Upper lobe of left lung (tissue), 6 donors: ENCODE measurements at regions not wholly inside any gene's neighbourhood (a gene's known extent, or its start where the extent isn't known, plus 50 kb on each side); places are given as distances from the start of the nearest gene placed in this dataset.

Experiments used
- ATAC-seq, 2 donors: fragments of 200-7000 bp; cut with Tn5 transposase; one replicate each; pipeline ENCODE4 v1.9.1; 2022; ENCODE audit warnings: mild to moderate bottlenecking in 2 of 2, moderate library complexity in 2 of 2; ENCODE audit not compliant: low FRiP score in 2 of 2
- DNase-seq, 2 donors: peaks; one replicate each; pipeline ENCODE4 v3.0.0-alpha.2; 2019 to 2020
- H3K27ac ChIP-seq, 4 donors: fragments of 200-600 bp; sonication (generic); one replicate each; pipeline ENCODE4 v1.5.1; 2016 to 2019
- H3K27me3 ChIP-seq, 4 donors: fragments of 200-600 bp; sonication (generic); one replicate each; pipeline ENCODE4 v1.5.1; 2017 to 2019
- H3K36me3 ChIP-seq, 4 donors: fragments of 200-600 bp; sonication (generic); one replicate each; pipeline ENCODE4 v1.5.1; 2016 to 2019
- H3K4me1 ChIP-seq, 4 donors: fragments of 200-600 bp; sonication (generic); one replicate each; pipeline ENCODE4 v1.5.1; 2018 to 2019
- H3K4me3 ChIP-seq, 4 donors: fragments of 200-600 bp; sonication (generic); one replicate each; pipeline ENCODE4 v1.5.1; 2017 to 2019; ENCODE audit warnings: mild to moderate bottlenecking in 2 of 4, moderate library complexity in 1 of 4
- H3K9me3 ChIP-seq, 4 donors: fragments of 200-600 bp; sonication (generic); one replicate each; pipeline ENCODE4 v1.5.1; 2018 to 2019
- CTCF ChIP-seq, 6 experiments: fragments of 450-650 bp in 4 of 6; fragments of 200-600 bp in 2 of 6; sonication (generic) in 2 of 6; IDR thresholded peaks; one replicate each; pipeline ENCODE4 v1.5.1; 2016 to 2019; ENCODE audit warnings: antibody characterized with exemption in 6 of 6
- EP300 ChIP-seq, 4 donors: sonication (generic); formaldehyde crosslinking; IDR thresholded peaks; one replicate each; pipeline ENCODE4 v1.5.1; 2017; ENCODE audit warnings: antibody characterized with exemption in 4 of 4, control low read depth in 2 of 4
- POLR2A ChIP-seq, 4 donors: fragments of 450-650 bp; IDR thresholded peaks; one replicate each; pipeline ENCODE4 v1.5.1; 2016 to 2017; ENCODE audit warnings: antibody characterized with exemption in 4 of 4, mild to moderate bottlenecking in 2 of 4
- POLR2AphosphoS5 ChIP-seq, 2 donors: sonication (generic); formaldehyde crosslinking; IDR thresholded peaks; one replicate each; pipeline ENCODE4 v1.5.1; 2017; ENCODE audit warnings: antibody characterized with exemption in 2 of 2
- WGBS, 2 donors: methylation state at CpG; one replicate each; pipeline ENCODE4 v1.1.5; 2017 to 2018; 5-methylcytosine and 5-hydroxymethylcytosine counted together
- donor health status: DM: no; HTN: no; CAD: no; lungs with moderate emphysema.
- donor health status: DM: no; HTN: yes; CAD: no; lungs with severe emphysema.

GRCh38 chr2:16362611-16363010, 303.0 kb downstream of the CYRIA start:
- H3K27me3 ChIP-seq, result no peaks in the 10 kb centered on the region
- H3K4me1 ChIP-seq, result no peaks in the 10 kb centered on the region
- no peak overlapping the region for H3K4me3 ChIP-seq
- WGBS, 2 donors, result 87 to 90% methylated on average over 4 of the region's 4 CpGs
- no peak overlapping the region for H3K27ac ChIP-seq
- peaks cover 0 to 3% (median 1%) of the 10 kb centered on the region in 4 donors for H3K9me3 ChIP-seq
- no peak for DNase-seq
- ATAC-seq, result no peak
- TF ChIP-seq POLR2A (IDR thresholded peaks at IDR 0.05) (no peak), CTCF (IDR thresholded peaks at IDR 0.05) (no peak), POLR2AphosphoS5 (IDR thresholded peaks at IDR 0.05) (no peak), EP300 (IDR thresholded peaks at IDR 0.05) (no peak)
- no peaks in the 10 kb centered on the region for H3K36me3 ChIP-seq

- ATAC-seq (no peak), DNase-seq (no peak)
- no peaks in the 10 kb centered on the region for H3K36me3 ChIP-seq
- H3K9me3 ChIP-seq, result peaks cover 0 to 14% (median 5%) of the 10 kb centered on the region in 4 donors
- H3K27me3 ChIP-seq, result no peaks in the 10 kb centered on the region
- no peak overlapping the region for H3K4me3 ChIP-seq
- WGBS, 2 donors, result 81 to 84% methylated on average over 9 of the region's 9 CpGs
- TF ChIP-seq POLR2A (IDR thresholded peaks at IDR 0.05) (no peak), CTCF (IDR thresholded peaks at IDR 0.05) (no peak), EP300 (IDR thresholded peaks at IDR 0.05) (no peak)
- no peaks in the 10 kb centered on the region for H3K4me1 ChIP-seq
- H3K27ac ChIP-seq, result no peak overlapping the region
Observed at GRCh38 chr2:16361261-16361995, 304.2 kb downstream of the CYRIA start.

- no peaks in the 10 kb centered on the region for H3K36me3 ChIP-seq
- H3K9me3 ChIP-seq, result peaks cover 0 to 15% (median 5%) of the 10 kb centered on the region in 4 donors
- 79 to 91% methylated on average over 1 of the region's 1 CpG for WGBS, 2 donors
- no peaks in the 10 kb centered on the region for H3K27me3 ChIP-seq
- no peak overlapping the region for H3K4me3 ChIP-seq
- DNase-seq, result no peak
- no peak for TF ChIP-seq CTCF (IDR thresholded peaks at IDR 0.05)
- TF ChIP-seq POLR2AphosphoS5 (IDR thresholded peaks at IDR 0.05), result no peak
- TF ChIP-seq EP300 (IDR thresholded peaks at IDR 0.05), result no peak
- no peak for TF ChIP-seq POLR2A (IDR thresholded peaks at IDR 0.05)
- no peak overlapping the region for H3K27ac ChIP-seq
- no peaks in the 10 kb centered on the region for H3K4me1 ChIP-seq
- ATAC-seq, result no peak
Observed at GRCh38 chr2:16359961-16360360, 305.7 kb downstream of the CYRIA start.

GRCh38 chr2:16357188-16357587, 308.4 kb downstream of the CYRIA start:
- H3K27me3 ChIP-seq, result no peaks in the 10 kb centered on the region
- 89 to 91% methylated on average over 1 of the region's 1 CpG for WGBS, 2 donors
- TF ChIP-seq POLR2AphosphoS5 (IDR thresholded peaks at IDR 0.05) (no peak), CTCF (IDR thresholded peaks at IDR 0.05) (no peak), EP300 (IDR thresholded peaks at IDR 0.05) (no peak), POLR2A (IDR thresholded peaks at IDR 0.05) (no peak)
- H3K4me1 ChIP-seq, result no peaks in the 10 kb centered on the region
- H3K4me3 ChIP-seq, result no peak overlapping the region
- no peak overlapping the region for H3K27ac ChIP-seq
- no peaks in the 10 kb centered on the region for H3K36me3 ChIP-seq
- DNase-seq, result no peak
- peaks cover 0 to 15% (median 5%) of the 10 kb centered on the region in 4 donors for H3K9me3 ChIP-seq
- no peak for ATAC-seq

- no peak for ATAC-seq
- Histone ChIP-seq H3K36me3 (no peaks in the 10 kb centered on the region), H3K9me3 (peaks cover 0 to 8% (median 4%) of the 10 kb centered on the region in 4 donors), H3K4me3 (no peak overlapping the region), H3K27ac (no peak overlapping the region), H3K4me1 (no peaks in the 10 kb centered on the region), H3K27me3 (no peaks in the 10 kb centered on the region)
- WGBS, 2 donors, result 100% methylated on average over 2 of the region's 2 CpGs
- TF ChIP-seq POLR2AphosphoS5 (IDR thresholded peaks at IDR 0.05) (no peak), EP300 (IDR thresholded peaks at IDR 0.05) (no peak), CTCF (IDR thresholded peaks at IDR 0.05) (no peak), POLR2A (IDR thresholded peaks at IDR 0.05) (no peak)
- DNase-seq, result no peak
Observed at GRCh38 chr2:16351541-16351940, 314.1 kb downstream of the CYRIA start.
